Nephron progenitor cell (in vitro differentiated cells): ENCODE measurements at regions not wholly inside any gene's neighbourhood (a gene's known extent, or its start where the extent isn't known, plus 50 kb on each side); places are given as distances from the start of the nearest gene placed in this dataset.

Source experiments
- DNase-seq: peaks from one replicate; pipeline ENCODE4 v3.0.0; 2021
- H3K27ac Mint-ChIP-seq: 2 replicates; pipeline ENCODE4 v1.8.0; 2021; ENCODE audit warnings: mild to moderate bottlenecking, moderate library complexity, mixed read lengths
- H3K27me3 Mint-ChIP-seq: 2 replicates; pipeline ENCODE4 v1.8.0; 2021; ENCODE audit warnings: mild to moderate bottlenecking, low read depth, mixed read lengths; ENCODE audit not compliant: poor library complexity
- H3K36me3 Mint-ChIP-seq: 2 replicates; pipeline ENCODE4 v1.8.0; 2021; ENCODE audit warnings: low read depth, mixed read lengths
- H3K4me1 Mint-ChIP-seq: 2 replicates; pipeline ENCODE4 v1.8.0; 2021; ENCODE audit warnings: mixed read lengths
- H3K4me3 Mint-ChIP-seq: 2 replicates; pipeline ENCODE4 v1.8.0; 2021; ENCODE audit warnings: mild to moderate bottlenecking, moderate library complexity, mixed read lengths
- H3K9me3 Mint-ChIP-seq: 2 replicates; pipeline ENCODE4 v1.8.0; 2021; ENCODE audit warnings: mild to moderate bottlenecking, moderate library complexity, mixed read lengths
- TF ChIP-seq, protein P1 (sequence below): fragments of 200-600 bp; sonication (generic); IDR thresholded peaks from 2 replicates; pipeline ENCODE4 v1.5.0; 2021; ENCODE audit warnings: antibody characterized with exemption

- Mint-ChIP-seq H3K36me3 (no peaks in the 10 kb centered on the region), H3K9me3 (no peaks in the 10 kb centered on the region), H3K27me3 (no peaks in the 10 kb centered on the region), H3K27ac (no peak overlapping the region), H3K4me3 (no peak overlapping the region), H3K4me1 (no peaks in the 10 kb centered on the region)
- TF ChIP-seq, protein P1, sequence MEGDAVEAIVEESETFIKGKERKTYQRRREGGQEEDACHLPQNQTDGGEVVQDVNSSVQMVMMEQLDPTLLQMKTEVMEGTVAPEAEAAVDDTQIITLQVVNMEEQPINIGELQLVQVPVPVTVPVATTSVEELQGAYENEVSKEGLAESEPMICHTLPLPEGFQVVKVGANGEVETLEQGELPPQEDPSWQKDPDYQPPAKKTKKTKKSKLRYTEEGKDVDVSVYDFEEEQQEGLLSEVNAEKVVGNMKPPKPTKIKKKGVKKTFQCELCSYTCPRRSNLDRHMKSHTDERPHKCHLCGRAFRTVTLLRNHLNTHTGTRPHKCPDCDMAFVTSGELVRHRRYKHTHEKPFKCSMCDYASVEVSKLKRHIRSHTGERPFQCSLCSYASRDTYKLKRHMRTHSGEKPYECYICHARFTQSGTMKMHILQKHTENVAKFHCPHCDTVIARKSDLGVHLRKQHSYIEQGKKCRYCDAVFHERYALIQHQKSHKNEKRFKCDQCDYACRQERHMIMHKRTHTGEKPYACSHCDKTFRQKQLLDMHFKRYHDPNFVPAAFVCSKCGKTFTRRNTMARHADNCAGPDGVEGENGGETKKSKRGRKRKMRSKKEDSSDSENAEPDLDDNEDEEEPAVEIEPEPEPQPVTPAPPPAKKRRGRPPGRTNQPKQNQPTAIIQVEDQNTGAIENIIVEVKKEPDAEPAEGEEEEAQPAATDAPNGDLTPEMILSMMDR: no peak
- no peak for DNase-seq
Observed at GRCh38 chr4:104385713-104386112, 109.0 kb downstream of the CXXC4 start.

- Mint-ChIP-seq H3K27me3 (no peaks in the 10 kb centered on the region), H3K36me3 (no peaks in the 10 kb centered on the region), H3K4me1 (no peaks in the 10 kb centered on the region), H3K27ac (peak overlapping the region; percentile 36), H3K4me3 (no peak overlapping the region), H3K9me3 (peaks cover 8% of the 10 kb centered on the region)
- TF ChIP-seq, protein P1: no peak
- DNase-seq: no peak
Observed at GRCh38 chr4:104382961-104383360, 111.7 kb downstream of the CXXC4 start.

DNA sequence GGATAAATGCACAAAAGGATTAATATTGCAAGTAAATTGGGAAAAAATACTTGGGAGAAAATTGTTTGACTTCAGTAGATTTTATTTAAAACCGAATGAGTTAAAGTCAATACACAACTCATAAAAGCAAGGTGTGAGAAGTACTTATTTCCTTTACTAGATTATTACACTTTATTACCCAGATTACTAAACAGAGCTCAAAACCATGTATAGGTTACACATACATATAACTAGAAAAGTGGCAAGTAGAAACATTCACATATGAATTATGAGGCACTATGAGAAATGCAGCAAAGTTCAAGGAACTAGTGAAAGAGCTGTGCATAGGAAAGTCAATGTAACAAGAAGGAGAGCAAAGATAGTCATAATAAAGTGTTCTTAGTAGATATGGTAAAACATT, 113.0 kb downstream of the CXXC4 start:
- Mint-ChIP-seq H3K27ac (no peak overlapping the region), H3K4me1 (no peaks in the 10 kb centered on the region)

DNA sequence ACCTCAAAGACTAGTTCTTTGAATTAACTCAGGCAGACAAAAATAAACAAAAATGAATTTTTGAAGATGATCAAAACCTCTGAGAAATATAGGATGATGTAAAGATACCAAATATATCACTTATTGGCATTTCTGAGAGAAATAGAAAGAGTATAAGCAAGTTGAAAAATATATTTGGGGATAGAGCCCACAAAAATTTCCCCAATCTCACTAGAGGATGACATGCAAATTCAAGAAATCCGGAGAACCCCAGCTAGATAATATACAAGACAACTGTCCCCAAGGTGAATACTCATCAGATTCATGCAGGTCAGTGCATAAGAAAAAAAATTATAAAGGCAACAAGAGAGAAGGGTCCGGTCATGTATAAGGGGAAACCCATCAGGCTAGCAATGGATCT, 129.1 kb downstream of the CXXC4 start:
- DNase-seq: no peak
- Mint-ChIP-seq H3K4me3 (no peak overlapping the region), H3K9me3 (no peaks in the 10 kb centered on the region), H3K27ac (no peak overlapping the region), H3K27me3 (no peaks in the 10 kb centered on the region), H3K36me3 (no peaks in the 10 kb centered on the region), H3K4me1 (no peaks in the 10 kb centered on the region)
- TF ChIP-seq, protein P1: no peak

More for the DNA sequence above, 113.0 kb downstream of the CXXC4 start:
- Mint-ChIP-seq H3K9me3 (peaks cover 8% of the 10 kb centered on the region), H3K4me3 (no peak overlapping the region), H3K27me3 (no peaks in the 10 kb centered on the region), H3K36me3 (no peaks in the 10 kb centered on the region)
- DNase-seq: no peak
- TF ChIP-seq, protein P1: no peak

DNA sequence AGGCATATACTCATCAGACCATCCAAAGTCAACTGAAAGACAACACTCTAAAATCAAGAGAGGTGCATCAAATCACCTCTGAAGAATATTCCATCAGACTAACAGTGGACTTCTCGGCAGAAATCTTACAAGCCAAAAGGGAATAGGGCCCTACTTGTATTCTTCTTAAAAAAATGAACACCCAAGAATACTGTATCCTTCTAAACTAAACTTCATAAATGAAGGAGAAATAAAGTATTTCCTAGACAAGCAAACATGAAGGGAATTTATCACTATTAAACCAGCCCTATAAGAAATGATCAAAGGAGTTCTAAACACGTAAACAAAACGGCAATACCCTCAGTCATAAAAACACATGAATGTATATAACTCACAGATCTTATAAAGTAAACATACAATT, 141.2 kb downstream of the CXXC4 start:
- TF ChIP-seq, protein P1: no peak
- Mint-ChIP-seq H3K4me1 (no peaks in the 10 kb centered on the region), H3K4me3 (no peak overlapping the region), H3K36me3 (peaks cover 6% of the 10 kb centered on the region), H3K9me3 (peaks cover 47% of the 10 kb centered on the region), H3K27ac (no peak overlapping the region), H3K27me3 (no peaks in the 10 kb centered on the region)
- no peak for DNase-seq

DNA sequence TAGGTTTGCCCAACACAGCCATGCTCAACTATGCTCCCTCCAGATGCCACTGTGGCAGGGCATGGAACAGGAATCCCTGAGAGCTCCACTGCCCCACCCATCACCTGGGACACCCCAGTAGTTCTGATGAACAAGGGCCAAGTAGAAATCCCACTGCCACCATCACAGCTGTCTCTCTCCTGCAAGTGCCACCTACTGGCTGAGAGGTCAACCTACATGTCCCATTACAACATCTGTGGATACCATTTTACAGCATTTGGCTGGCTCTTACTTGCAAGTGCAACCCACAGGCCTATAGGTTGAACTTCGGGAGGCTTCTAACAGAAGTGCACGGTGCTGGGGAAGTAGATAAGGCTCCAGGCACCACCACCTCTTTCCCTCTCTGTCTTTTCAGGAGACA, 142.5 kb downstream of the CXXC4 start:
- Mint-ChIP-seq H3K9me3 (peaks cover 36% of the 10 kb centered on the region), H3K27me3 (no peaks in the 10 kb centered on the region)
- no peak for DNase-seq

More for the DNA sequence above, 142.5 kb downstream of the CXXC4 start:
- no peaks in the 10 kb centered on the region for H3K4me1 Mint-ChIP-seq
- peaks cover 6% of the 10 kb centered on the region for H3K36me3 Mint-ChIP-seq
- TF ChIP-seq, protein P1: no peak
- peak overlapping the region; percentile 28 for H3K27ac Mint-ChIP-seq
- no peak overlapping the region for H3K4me3 Mint-ChIP-seq
